ENCODE measurements at regions not wholly inside any gene's neighbourhood (a gene's known extent, or its start where the extent isn't known, plus 50 kb on each side); places are given as distances from the start of the nearest gene placed in this dataset.

DNA sequence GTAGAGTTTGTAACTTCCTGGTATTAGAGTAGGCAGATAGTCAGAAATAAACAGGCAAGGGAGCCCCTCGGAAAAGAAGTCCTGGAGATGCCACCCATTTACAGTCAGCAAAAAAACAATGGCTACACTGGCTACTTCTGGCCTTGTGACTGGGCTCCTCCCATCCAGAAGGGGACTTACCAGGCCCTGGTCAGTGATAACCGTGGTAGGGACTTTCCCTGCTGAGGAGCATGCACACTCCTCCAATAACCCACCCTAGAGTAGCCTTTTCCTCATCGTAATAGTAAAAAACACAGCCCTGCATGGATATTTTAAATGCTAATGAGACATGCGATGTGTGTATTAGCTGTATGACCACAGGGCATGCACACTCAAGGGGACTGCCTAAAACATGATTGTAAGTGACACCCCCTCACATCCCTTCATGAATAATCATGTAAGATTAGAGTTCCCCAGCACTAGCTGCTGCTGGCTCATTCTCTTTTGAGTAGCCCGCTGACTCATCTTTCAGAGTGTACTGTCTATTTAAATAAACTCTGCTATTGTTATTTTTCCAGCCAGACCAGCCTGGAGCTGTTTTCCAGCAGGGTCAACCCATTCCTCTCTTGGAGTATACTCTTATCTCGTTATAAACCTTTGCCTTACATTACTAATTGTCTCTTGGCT lies 413.8 kb upstream of the TMTC1 start:
- H3K36me3 ChIP-seq: no peaks in the 10 kb centered on the region
- intact Hi-C loops (cut with DNase I; ENCODE audit: low total_unique reads): no loop called here
- no peak overlapping the region for H3K4me3 ChIP-seq
- peaks cover 0 to 13% (median 6%) of the 10 kb centered on the region in 4 donors for H3K4me1 ChIP-seq
- DNase-seq: no peak
- H3K9me3 ChIP-seq: no peaks in the 10 kb centered on the region
- H3K27ac ChIP-seq: no peak overlapping the region
- TF ChIP-seq, protein P1, sequence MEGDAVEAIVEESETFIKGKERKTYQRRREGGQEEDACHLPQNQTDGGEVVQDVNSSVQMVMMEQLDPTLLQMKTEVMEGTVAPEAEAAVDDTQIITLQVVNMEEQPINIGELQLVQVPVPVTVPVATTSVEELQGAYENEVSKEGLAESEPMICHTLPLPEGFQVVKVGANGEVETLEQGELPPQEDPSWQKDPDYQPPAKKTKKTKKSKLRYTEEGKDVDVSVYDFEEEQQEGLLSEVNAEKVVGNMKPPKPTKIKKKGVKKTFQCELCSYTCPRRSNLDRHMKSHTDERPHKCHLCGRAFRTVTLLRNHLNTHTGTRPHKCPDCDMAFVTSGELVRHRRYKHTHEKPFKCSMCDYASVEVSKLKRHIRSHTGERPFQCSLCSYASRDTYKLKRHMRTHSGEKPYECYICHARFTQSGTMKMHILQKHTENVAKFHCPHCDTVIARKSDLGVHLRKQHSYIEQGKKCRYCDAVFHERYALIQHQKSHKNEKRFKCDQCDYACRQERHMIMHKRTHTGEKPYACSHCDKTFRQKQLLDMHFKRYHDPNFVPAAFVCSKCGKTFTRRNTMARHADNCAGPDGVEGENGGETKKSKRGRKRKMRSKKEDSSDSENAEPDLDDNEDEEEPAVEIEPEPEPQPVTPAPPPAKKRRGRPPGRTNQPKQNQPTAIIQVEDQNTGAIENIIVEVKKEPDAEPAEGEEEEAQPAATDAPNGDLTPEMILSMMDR (IDR thresholded peaks at IDR 0.05): no peak
- peaks cover 0 to 5% of the 10 kb centered on the region in 2 donors for H3K27me3 ChIP-seq

DNA sequence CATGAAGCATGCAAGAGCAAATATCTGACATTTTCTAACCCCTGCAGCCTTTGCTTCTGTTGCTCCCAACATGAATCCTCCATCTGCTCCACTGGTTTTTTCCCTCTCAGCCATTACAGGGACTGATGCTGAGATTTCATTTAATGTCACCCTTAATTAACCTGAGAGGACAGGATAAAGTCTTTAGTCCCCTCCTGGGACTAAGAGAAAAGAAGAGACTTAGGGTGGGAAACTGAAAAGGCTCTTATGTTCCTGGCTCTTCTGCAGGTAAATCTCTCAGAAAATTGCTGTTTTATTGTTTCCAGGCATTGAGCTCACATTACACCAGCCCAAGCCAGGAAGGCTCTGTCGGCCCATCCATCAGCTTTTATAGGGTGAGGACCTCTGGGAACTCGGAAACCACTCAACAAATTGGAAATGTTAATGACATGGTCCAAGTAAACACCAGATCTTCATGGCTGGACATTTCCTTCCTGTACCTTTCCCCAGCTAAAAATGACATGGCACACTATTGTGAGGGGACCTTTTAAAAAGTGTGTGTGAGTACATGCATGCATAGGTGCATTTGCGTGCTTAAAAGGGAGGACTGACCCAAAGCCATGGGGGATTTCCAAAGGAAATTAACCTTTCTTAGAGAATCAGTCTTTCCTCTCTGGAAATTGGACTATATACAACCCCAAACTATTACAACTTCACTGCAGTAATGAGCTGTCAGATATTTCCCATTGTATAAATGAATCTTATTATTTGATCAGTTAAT lies 408.1 kb upstream of the TMTC1 start:
- H3K9me3 ChIP-seq: no peaks in the 10 kb centered on the region
- intact Hi-C loops (cut with DNase I; ENCODE audit: low total_unique reads): no loop called here
- DNase-seq: no peak
- H3K4me3 ChIP-seq: no peak overlapping the region
- H3K27me3 ChIP-seq: no peaks in the 10 kb centered on the region
- H3K27ac ChIP-seq: no peak overlapping the region
- H3K36me3 ChIP-seq: no peaks in the 10 kb centered on the region
- TF ChIP-seq, protein P1 (IDR thresholded peaks at IDR 0.05): no peak
- no peaks in the 10 kb centered on the region for H3K4me1 ChIP-seq

DNA sequence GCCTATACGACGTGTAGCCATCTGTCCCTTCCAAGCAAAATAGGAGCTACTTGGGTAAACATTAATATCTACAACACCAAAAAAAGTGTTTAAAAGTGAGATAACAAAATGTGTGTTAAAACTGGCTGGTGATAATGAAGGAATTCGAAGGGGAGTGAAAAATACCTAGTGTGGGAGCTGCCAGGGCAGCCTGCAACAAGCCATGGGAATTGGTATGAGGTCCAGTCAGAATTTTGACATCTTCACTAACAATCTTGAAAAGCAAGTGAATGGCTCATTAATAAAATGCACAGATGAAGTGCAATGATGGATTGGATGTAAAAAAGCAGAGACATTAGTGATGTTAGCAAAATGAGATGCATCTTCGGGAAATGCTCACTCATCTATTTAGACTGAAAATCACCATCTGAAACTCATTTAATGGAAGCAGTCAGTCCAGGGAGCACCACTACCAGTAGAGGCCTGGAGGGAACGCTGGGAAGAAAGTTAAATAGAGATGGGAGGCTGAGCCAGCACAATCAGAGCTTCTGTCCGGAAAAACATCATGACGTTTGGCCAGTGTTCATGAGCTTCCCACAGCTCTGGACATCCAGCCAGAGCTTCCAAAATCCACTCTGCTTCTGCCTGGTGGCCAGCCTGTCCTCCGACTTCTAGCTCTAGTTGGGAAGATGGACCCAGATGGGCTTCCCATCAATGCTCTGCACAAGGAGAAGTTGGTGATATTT lies 405.0 kb upstream of the TMTC1 start:
- TF ChIP-seq, protein P1 (IDR thresholded peaks at IDR 0.05): no peak
- no peak for DNase-seq
- no peaks in the 10 kb centered on the region for H3K9me3 ChIP-seq
- no peaks in the 10 kb centered on the region for H3K36me3 ChIP-seq
- no peak overlapping the region for H3K4me3 ChIP-seq
- H3K4me1 ChIP-seq: no peaks in the 10 kb centered on the region
- no peak overlapping the region for H3K27ac ChIP-seq
- intact Hi-C loops (cut with DNase I; ENCODE audit: low total_unique reads): no loop called here
- no peaks in the 10 kb centered on the region for H3K27me3 ChIP-seq

DNA sequence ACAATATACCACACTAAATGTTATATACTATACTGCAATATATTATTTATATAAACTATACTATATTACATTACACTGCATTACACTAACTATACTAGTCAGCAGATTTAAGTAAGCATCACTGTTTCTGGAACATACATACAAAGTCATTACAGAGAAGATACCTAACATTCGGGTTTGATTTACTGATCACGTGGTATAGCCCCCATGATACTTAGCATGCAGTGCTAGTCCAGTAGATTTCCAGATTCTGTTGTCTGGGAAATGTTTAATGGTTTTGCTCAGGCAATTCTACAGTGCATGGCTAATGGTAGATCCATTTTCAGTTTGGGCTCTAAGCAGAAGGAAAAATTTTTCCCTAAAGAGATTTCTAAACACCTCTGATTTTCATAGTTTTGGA lies 403.7 kb upstream of the TMTC1 start:
- Histone ChIP-seq H3K27me3 (no peaks in the 10 kb centered on the region), H3K27ac (no peak overlapping the region), H3K9me3 (peaks cover 0 to 6% (median 0%) of the 10 kb centered on the region in 3 donors), H3K4me1 (no peaks in the 10 kb centered on the region), H3K4me3 (no peak overlapping the region), H3K36me3 (no peaks in the 10 kb centered on the region)
- no peak for DNase-seq
- TF ChIP-seq, protein P1 (IDR thresholded peaks at IDR 0.05): no peak
- intact Hi-C loops (cut with DNase I; ENCODE audit: low total_unique reads): no loop called here

DNA sequence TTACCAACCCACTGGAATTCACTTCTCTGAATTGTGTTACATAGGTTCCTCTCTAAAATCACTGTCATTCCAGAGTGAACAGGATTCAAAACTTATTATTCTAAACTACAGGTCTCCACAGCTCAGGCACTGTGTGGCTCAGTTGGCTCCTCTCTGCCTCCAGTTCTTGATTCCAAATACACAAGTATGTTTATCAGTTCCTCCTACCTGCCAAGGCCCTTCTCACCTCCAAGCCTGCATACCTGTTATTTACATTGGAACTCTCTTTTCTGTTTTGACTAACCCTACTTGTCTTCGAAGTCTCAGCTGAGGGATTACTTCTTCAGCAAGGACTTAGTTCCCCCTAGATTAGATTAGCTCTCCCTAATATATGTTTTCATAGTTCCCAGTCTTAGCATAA lies 397.6 kb upstream of the TMTC1 start:
- DNase-seq: no peak
- no peaks in the 10 kb centered on the region for H3K36me3 ChIP-seq
- H3K27ac ChIP-seq: no peak overlapping the region
- intact Hi-C loops (cut with DNase I; ENCODE audit: low total_unique reads): no loop called here
- H3K4me3 ChIP-seq: no peak overlapping the region
- H3K4me1 ChIP-seq: no peaks in the 10 kb centered on the region
- H3K27me3 ChIP-seq: no peaks in the 10 kb centered on the region
- TF ChIP-seq, protein P1 (IDR thresholded peaks at IDR 0.05): no peak
- H3K9me3 ChIP-seq: peaks cover 0 to 6% (median 0%) of the 10 kb centered on the region in 3 donors
